Uterus (tissue), 2 donors: ENCODE measurements at regions not wholly inside any gene's neighbourhood (a gene's known extent, or its start where the extent isn't known, plus 50 kb on each side); places are given as distances from the start of the nearest gene placed in this dataset.

Source experiments
- POLR2A ChIP-seq, 2 donors: fragments of 450-650 bp; IDR thresholded peaks; one replicate each; pipeline ENCODE4 v1.6.1; 2016; ENCODE audit warnings: antibody characterized with exemption in 2 of 2, mild to moderate bottlenecking in 1 of 2, moderate library complexity in 1 of 2
- TF ChIP-seq, protein P1 (sequence below), 4 experiments: fragments of 200-600 bp in 2 of 4; fragments of 450-650 bp in 2 of 4; sonication (generic) in 2 of 4; IDR thresholded peaks; one replicate each; pipeline ENCODE4 v1.5.1; 2016 to 2019; ENCODE audit warnings: antibody characterized with exemption in 4 of 4, mild to moderate bottlenecking in 2 of 4, moderate library complexity in 1 of 4

DNA sequence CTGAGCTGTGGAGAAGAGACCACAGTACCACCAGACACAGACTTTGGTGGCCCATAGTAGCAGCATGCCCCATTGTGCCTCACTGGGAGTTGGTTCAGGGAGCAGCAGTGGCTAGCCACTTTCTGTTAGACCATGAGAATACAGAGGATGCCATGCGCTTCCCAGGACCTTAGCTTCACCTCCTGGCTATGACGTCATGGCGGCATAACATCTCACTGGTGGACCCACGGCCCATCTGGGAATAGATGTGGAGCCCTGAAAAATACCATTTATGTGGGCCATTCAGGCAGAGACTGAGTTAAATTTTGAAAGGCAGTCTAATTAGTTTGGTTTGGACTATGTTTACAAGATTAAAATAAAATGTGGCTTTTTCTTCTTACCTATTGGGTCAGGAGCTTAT lies 55.1 kb upstream of the NMD3 start:
- TF ChIP-seq, protein P1, sequence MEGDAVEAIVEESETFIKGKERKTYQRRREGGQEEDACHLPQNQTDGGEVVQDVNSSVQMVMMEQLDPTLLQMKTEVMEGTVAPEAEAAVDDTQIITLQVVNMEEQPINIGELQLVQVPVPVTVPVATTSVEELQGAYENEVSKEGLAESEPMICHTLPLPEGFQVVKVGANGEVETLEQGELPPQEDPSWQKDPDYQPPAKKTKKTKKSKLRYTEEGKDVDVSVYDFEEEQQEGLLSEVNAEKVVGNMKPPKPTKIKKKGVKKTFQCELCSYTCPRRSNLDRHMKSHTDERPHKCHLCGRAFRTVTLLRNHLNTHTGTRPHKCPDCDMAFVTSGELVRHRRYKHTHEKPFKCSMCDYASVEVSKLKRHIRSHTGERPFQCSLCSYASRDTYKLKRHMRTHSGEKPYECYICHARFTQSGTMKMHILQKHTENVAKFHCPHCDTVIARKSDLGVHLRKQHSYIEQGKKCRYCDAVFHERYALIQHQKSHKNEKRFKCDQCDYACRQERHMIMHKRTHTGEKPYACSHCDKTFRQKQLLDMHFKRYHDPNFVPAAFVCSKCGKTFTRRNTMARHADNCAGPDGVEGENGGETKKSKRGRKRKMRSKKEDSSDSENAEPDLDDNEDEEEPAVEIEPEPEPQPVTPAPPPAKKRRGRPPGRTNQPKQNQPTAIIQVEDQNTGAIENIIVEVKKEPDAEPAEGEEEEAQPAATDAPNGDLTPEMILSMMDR (IDR thresholded peaks at IDR 0.05), result no peak
- TF ChIP-seq POLR2A (IDR thresholded peaks at IDR 0.05), result no peak
